ENCODE measurements at regions not wholly inside any gene's neighbourhood (a gene's known extent, or its start where the extent isn't known, plus 50 kb on each side); places are given as distances from the start of the nearest gene placed in this dataset.

- POLR2A ChIA-PET, result no interaction called here
- H3K4me1 ChIP-seq (ENCODE audit: control insufficient read depth, insufficient read depth, low read length), result no peaks in the 10 kb centered on the region
These were observed 238.4 kb upstream of the TBX18 start for GRCh38 chr6:85002847-85003246.

GRCh38 chr6:85000001-85000400, 235.6 kb upstream of the TBX18 start:
- H3K9me3 ChIP-seq (ENCODE audit: control insufficient read depth, insufficient read depth, low read depth, low read length), result no peaks in the 10 kb centered on the region
- H3K4me3 ChIP-seq (ENCODE audit: low read depth, low read length), result no peak overlapping the region
- H3K36me3 ChIP-seq (ENCODE audit: control insufficient read depth in 2 of 2, insufficient read depth in 1 of 2, low read length in 2 of 2), result no peaks in the 10 kb centered on the region
- H3K27ac ChIP-seq (ENCODE audit: extremely low read depth, low read depth, low read length), result no peak overlapping the region
- POLR2A ChIA-PET, result no interaction called here
- TF ChIP-seq ZNF324 (tag by site-specific recombination; IDR thresholded peaks at IDR 0.05) (no peak), ELK4 (IDR thresholded peaks at IDR 0.05; ENCODE audit: borderline replicate concordance, low read depth, low read length) (no peak), TCF7L2 (IDR thresholded peaks at IDR 0.05; ENCODE audit: borderline replicate concordance, low read depth, low read length) (no peak), ZBTB8A (tag by site-specific recombination; IDR thresholded peaks at IDR 0.05) (no peak), ZFP41 (tag by site-specific recombination; IDR thresholded peaks at IDR 0.05; ENCODE audit: borderline replicate concordance) (no peak), ZNF302 (tag by site-specific recombination; IDR thresholded peaks at IDR 0.05; ENCODE audit: low read depth) (no peak), ZNF37A (tag by site-specific recombination; IDR thresholded peaks at IDR 0.05) (no peak), ZNF146 (tag by site-specific recombination; IDR thresholded peaks at IDR 0.05) (no peak)
- no peaks in the 10 kb centered on the region for H3K4me1 ChIP-seq (ENCODE audit: control insufficient read depth, insufficient read depth, low read length)
- CTCF ChIA-PET, result no interaction called here

More at GRCh38 chr6:85002847-85003246, 238.4 kb upstream of the TBX18 start:
- no peaks in the 10 kb centered on the region for H3K9me3 ChIP-seq (ENCODE audit: control insufficient read depth, insufficient read depth, low read depth, low read length)
- no peak overlapping the region for H3K27ac ChIP-seq (ENCODE audit: extremely low read depth, low read depth, low read length)
- TF ChIP-seq ZNF521 (tag by site-specific recombination; IDR thresholded peaks at IDR 0.05) (no peak), ZNF76 (tag by site-specific recombination; IDR thresholded peaks at IDR 0.05; ENCODE audit: borderline replicate concordance, low read depth) (no peak), ZNF423 (tag by site-specific recombination; IDR thresholded peaks at IDR 0.05) (no peak), EGR2 (tag by site-specific recombination; IDR thresholded peaks at IDR 0.05; ENCODE audit: low read depth) (no peak), SETDB1 (IDR thresholded peaks at IDR 0.05; ENCODE audit: insufficient read length, low read length) (no peak)
- CTCF ChIA-PET, result interaction anchor here (1.1 kb wide), 1 partner anchor 22 kb away, joined by 3 read pairs; no protein-coding TSS in a partner anchor
- no peak overlapping the region for H3K4me3 ChIP-seq (ENCODE audit: low read depth, low read length)
- no peaks in the 10 kb centered on the region for H3K36me3 ChIP-seq (ENCODE audit: control insufficient read depth in 2 of 2, insufficient read depth in 1 of 2, low read length in 2 of 2)

- CTCF ChIA-PET, result no interaction called here
- POLR2A ChIA-PET, result no interaction called here
- TF ChIP-seq ZNF280C (tag by site-specific recombination; IDR thresholded peaks at IDR 0.05), result no peak
- TF ChIP-seq ZNF600 (tag by site-specific recombination; IDR thresholded peaks at IDR 0.05), result no peak
- TF ChIP-seq, protein P1, sequence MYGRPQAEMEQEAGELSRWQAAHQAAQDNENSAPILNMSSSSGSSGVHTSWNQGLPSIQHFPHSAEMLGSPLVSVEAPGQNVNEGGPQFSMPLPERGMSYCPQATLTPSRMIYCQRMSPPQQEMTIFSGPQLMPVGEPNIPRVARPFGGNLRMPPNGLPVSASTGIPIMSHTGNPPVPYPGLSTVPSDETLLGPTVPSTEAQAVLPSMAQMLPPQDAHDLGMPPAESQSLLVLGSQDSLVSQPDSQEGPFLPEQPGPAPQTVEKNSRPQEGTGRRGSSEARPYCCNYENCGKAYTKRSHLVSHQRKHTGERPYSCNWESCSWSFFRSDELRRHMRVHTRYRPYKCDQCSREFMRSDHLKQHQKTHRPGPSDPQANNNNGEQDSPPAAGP (tag by site-specific recombination; IDR thresholded peaks at IDR 0.05), result no peak
- TF ChIP-seq ZNF785 (tag by site-specific recombination; IDR thresholded peaks at IDR 0.05), result no peak
- no peak for TF ChIP-seq ZNF645 (tag by site-specific recombination; IDR thresholded peaks at IDR 0.05)
- TF ChIP-seq ZNF549 (tag by site-specific recombination; IDR thresholded peaks at IDR 0.05), result no peak
- TF ChIP-seq ZNF202 (tag by site-specific recombination; IDR thresholded peaks at IDR 0.05; ENCODE audit: borderline replicate concordance), result no peak
- no peak for TF ChIP-seq ZNF274 (IDR thresholded peaks at IDR 0.05; ENCODE audit: low read length)
- TF ChIP-seq ZNF274 (tag by site-specific recombination; IDR thresholded peaks at IDR 0.05; ENCODE audit: borderline replicate concordance), result no peak
- no peak for TF ChIP-seq ZNF610 (tag by site-specific recombination; IDR thresholded peaks at IDR 0.05; ENCODE audit: borderline replicate concordance)
- no peak for TF ChIP-seq ZNF266 (tag by site-specific recombination; IDR thresholded peaks at IDR 0.05; ENCODE audit: low read depth)
- no peak for TF ChIP-seq ZNF623 (tag by site-specific recombination; IDR thresholded peaks at IDR 0.05)
- no peak for TF ChIP-seq ZNF747 (tag by site-specific recombination; IDR thresholded peaks at IDR 0.05)
- TF ChIP-seq, protein P2, sequence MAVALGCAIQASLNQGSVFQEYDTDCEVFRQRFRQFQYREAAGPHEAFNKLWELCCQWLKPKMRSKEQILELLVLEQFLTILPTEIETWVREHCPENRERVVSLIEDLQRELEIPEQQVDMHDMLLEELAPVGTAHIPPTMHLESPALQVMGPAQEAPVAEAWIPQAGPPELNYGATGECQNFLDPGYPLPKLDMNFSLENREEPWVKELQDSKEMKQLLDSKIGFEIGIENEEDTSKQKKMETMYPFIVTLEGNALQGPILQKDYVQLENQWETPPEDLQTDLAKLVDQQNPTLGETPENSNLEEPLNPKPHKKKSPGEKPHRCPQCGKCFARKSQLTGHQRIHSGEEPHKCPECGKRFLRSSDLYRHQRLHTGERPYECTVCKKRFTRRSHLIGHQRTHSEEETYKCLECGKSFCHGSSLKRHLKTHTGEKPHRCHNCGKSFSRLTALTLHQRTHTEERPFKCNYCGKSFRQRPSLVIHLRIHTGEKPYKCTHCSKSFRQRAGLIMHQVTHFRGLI (tag by site-specific recombination; IDR thresholded peaks at IDR 0.05), result no peak
These were observed 233.8 kb upstream of the TBX18 start for GRCh38 chr6:84998223-84998622.

More at GRCh38 chr6:84998223-84998622, 233.8 kb upstream of the TBX18 start:
- Histone ChIP-seq H3K27ac (ENCODE audit: extremely low read depth, low read depth, low read length) (no peak overlapping the region), H3K36me3 (ENCODE audit: control insufficient read depth in 2 of 2, insufficient read depth in 1 of 2, low read length in 2 of 2) (no peaks in the 10 kb centered on the region), H3K4me3 (ENCODE audit: low read depth, low read length) (no peak overlapping the region), H3K9me3 (ENCODE audit: control insufficient read depth, insufficient read depth, low read depth, low read length) (no peaks in the 10 kb centered on the region), H3K4me1 (ENCODE audit: control insufficient read depth, insufficient read depth, low read length) (no peaks in the 10 kb centered on the region)
